Parathyroid adenoma (tissue), 2 donors: ENCODE measurements at regions not wholly inside any gene's neighbourhood (a gene's known extent, or its start where the extent isn't known, plus 50 kb on each side); places are given as distances from the start of the nearest gene placed in this dataset.

ENCODE experiments used
- H2AFZ ChIP-seq: fragments of 300-600 bp; sonication (generic); one replicate; pipeline ENCODE4 v1.7.0; 2017; ENCODE audit warnings: antibody characterized with exemption, mild to moderate bottlenecking
- H3K27ac ChIP-seq: fragments of 300-600 bp; sonication (generic); one replicate; pipeline ENCODE4 v1.7.0; 2017
- H3K27me3 ChIP-seq: fragments of 300-600 bp; sonication (generic); one replicate; pipeline ENCODE4 v1.7.0; 2017; ENCODE audit warnings: low read length; ENCODE audit not compliant: control insufficient read depth, insufficient read depth
- H3K36me3 ChIP-seq: fragments of 300-600 bp; sonication (generic); one replicate; pipeline ENCODE4 v1.7.0; 2017; ENCODE audit warnings: low read length; ENCODE audit not compliant: control insufficient read depth, insufficient read depth
- H3K4me1 ChIP-seq: fragments of 300-600 bp; sonication (generic); one replicate; pipeline ENCODE4 v1.7.0; 2017; ENCODE audit warnings: control low read depth
- H3K4me2 ChIP-seq: fragments of 300-600 bp; sonication (generic); one replicate; pipeline ENCODE4 v1.7.0; 2017; ENCODE audit warnings: low read length
- H3K4me3 ChIP-seq: fragments of 300-600 bp; sonication (generic); one replicate; pipeline ENCODE4 v1.7.0; 2017; ENCODE audit warnings: low read depth, low read length
- H3K79me2 ChIP-seq: fragments of 300-600 bp; sonication (generic); one replicate; pipeline ENCODE4 v1.7.0; 2017; ENCODE audit warnings: control low read depth
- H3K9ac ChIP-seq: fragments of 300-600 bp; sonication (generic); one replicate; pipeline ENCODE4 v1.7.0; 2017; ENCODE audit warnings: mild to moderate bottlenecking
- H3K9me3 ChIP-seq: fragments of 300-600 bp; sonication (generic); one replicate; pipeline ENCODE4 v1.7.0; 2017; ENCODE audit warnings: low read length; ENCODE audit not compliant: control insufficient read depth
- TF ChIP-seq, protein P1 (sequence below): fragments of 300-600 bp; sonication (generic); IDR thresholded peaks from one replicate; pipeline ENCODE4 v1.7.0; 2017; ENCODE audit warnings: antibody characterized with exemption, mild to moderate bottlenecking
- donor health status: primary hyperparathyroidism.

DNA sequence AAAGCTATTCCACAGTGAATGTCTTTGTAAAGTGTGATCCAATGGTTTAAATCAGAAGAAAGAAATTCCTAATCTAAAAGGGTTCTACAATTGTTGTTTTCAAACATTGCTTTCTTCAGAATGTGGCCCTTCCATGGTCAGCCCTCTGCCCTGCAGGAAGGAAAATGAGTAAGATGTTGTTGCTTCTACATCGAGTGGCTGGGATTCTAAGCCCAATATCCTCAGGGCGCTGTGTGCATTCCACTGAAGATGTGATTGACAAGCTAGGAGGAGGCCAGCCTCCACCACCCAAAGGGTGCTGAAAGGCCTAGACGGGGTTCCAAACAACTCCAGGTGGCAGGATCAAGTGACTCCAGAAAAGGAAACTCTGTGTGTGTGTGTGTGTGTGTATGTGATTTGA, 316.9 kb upstream of the TSHZ3 start:
- Histone ChIP-seq H3K79me2 (no peaks in the 10 kb centered on the region), H3K4me3 (no peak overlapping the region), H2AFZ (no peak overlapping the region), H3K36me3 (no peaks in the 10 kb centered on the region), H3K4me2 (no peak overlapping the region), H3K9ac (no peak overlapping the region), H3K4me1 (no peaks in the 10 kb centered on the region), H3K9me3 (no peaks in the 10 kb centered on the region), H3K27ac (no peak overlapping the region), H3K27me3 (no peaks in the 10 kb centered on the region)
- TF ChIP-seq, protein P1, sequence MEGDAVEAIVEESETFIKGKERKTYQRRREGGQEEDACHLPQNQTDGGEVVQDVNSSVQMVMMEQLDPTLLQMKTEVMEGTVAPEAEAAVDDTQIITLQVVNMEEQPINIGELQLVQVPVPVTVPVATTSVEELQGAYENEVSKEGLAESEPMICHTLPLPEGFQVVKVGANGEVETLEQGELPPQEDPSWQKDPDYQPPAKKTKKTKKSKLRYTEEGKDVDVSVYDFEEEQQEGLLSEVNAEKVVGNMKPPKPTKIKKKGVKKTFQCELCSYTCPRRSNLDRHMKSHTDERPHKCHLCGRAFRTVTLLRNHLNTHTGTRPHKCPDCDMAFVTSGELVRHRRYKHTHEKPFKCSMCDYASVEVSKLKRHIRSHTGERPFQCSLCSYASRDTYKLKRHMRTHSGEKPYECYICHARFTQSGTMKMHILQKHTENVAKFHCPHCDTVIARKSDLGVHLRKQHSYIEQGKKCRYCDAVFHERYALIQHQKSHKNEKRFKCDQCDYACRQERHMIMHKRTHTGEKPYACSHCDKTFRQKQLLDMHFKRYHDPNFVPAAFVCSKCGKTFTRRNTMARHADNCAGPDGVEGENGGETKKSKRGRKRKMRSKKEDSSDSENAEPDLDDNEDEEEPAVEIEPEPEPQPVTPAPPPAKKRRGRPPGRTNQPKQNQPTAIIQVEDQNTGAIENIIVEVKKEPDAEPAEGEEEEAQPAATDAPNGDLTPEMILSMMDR, result no peak

DNA sequence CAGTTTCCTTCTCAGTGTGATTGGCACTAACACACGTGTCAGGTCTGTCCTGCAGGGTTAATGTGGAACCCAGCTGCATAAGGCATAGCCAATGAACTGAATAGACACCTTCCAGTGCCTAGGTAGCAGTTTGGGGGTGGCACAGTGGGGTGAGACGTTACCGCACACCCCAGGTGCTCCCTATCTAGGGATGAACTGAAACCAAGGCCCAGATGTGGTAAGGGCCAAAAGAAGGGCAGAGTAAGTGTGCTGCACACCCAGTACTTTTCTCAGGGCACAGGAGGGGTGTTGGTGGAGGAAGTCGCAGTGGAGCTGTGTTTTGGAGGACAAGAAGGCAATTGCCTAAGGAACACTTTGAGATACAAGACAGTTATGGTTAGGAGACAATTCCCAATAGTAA, 317.9 kb upstream of the TSHZ3 start:
- no peak overlapping the region for H3K27ac ChIP-seq
- no peaks in the 10 kb centered on the region for H3K9me3 ChIP-seq
- TF ChIP-seq, protein P1, result no peak
- no peaks in the 10 kb centered on the region for H3K4me1 ChIP-seq
- no peaks in the 10 kb centered on the region for H3K79me2 ChIP-seq
- H2AFZ ChIP-seq, result no peak overlapping the region
- no peak overlapping the region for H3K4me3 ChIP-seq
- H3K4me2 ChIP-seq, result no peak overlapping the region
- H3K36me3 ChIP-seq, result no peaks in the 10 kb centered on the region
- H3K9ac ChIP-seq, result no peak overlapping the region
- H3K27me3 ChIP-seq, result no peaks in the 10 kb centered on the region

DNA sequence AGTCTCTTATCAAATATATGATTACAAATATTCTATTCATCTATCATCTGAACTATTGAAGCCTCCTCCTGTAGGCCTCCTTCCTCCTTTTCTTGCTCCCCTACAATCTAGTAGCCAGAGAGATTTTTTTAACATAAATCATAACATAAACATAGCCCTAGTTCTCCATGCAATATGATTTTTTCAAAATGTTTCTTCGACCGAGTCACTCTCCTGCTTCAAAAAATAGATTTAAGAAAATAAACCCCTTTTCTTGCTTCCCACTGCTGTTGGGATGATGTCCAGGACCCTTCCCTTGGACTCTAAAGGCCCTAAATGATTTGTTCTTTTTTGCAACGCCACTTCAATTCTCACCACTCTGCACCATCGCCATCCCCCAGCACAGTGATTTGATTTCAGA, 319.7 kb upstream of the TSHZ3 start:
- H3K27me3 ChIP-seq, result no peaks in the 10 kb centered on the region
- no peaks in the 10 kb centered on the region for H3K4me1 ChIP-seq
- no peak overlapping the region for H3K27ac ChIP-seq
- TF ChIP-seq, protein P1, result no peak
- no peaks in the 10 kb centered on the region for H3K9me3 ChIP-seq
- H3K79me2 ChIP-seq, result no peaks in the 10 kb centered on the region
- H3K4me3 ChIP-seq, result no peak overlapping the region
- no peak overlapping the region for H3K9ac ChIP-seq
- no peaks in the 10 kb centered on the region for H3K36me3 ChIP-seq
- H3K4me2 ChIP-seq, result no peak overlapping the region
- no peak overlapping the region for H2AFZ ChIP-seq

DNA sequence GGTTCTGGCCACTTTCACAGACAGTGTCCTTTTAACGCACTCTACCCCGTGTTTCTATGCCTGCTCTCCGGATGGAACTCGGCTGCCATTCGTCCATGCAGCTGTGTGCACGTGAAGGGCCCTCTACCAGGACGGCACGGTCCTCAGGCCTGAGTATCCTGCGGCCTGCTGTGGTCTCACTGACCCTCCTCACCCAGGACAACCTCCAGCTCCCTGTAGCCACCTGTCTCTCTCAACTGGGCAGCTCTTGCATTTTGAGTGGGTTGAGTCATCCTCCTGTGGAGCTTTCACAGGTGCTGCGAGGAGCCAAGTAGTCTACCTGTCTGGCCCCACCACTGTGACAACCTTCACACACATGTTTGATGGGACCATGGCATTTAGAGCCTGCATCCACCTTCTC, 321.7 kb upstream of the TSHZ3 start:
- Histone ChIP-seq H3K9me3 (no peaks in the 10 kb centered on the region), H3K9ac (no peak overlapping the region), H3K4me3 (no peak overlapping the region), H3K4me2 (no peak overlapping the region), H3K4me1 (no peaks in the 10 kb centered on the region), H2AFZ (no peak overlapping the region), H3K36me3 (no peaks in the 10 kb centered on the region), H3K27ac (no peak overlapping the region), H3K79me2 (no peaks in the 10 kb centered on the region), H3K27me3 (no peaks in the 10 kb centered on the region)
- TF ChIP-seq, protein P1, result no peak

DNA sequence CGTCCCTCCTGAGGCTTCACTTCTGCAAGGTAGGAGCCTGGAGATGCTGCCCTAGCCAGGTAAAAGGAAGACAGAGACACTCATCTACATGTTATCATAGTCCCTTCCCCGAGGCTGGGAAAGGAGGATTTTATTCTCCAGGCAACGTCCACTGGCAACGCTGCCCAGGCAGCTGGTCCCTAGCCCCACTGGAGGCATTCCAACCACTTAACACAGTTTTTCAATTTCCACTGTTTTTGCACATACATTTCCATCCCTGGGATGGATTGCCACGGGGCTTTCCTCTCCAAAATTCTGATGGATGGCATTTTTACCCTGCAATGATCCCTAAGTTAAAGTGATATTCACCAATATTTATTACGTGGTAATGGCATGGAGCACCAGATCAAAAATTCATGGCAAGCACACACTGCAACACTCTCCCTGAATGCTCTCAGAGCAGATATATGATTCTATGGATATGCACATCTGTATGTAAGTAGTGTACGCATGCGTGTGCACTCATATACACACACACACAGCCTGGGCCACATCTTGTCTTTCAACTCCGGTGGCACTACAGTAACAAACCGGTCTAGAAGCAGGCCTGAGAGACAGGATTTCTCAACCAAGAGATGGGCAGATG, 322.3 kb upstream of the TSHZ3 start:
- Histone ChIP-seq H3K9ac (no peak overlapping the region), H3K27me3 (no peaks in the 10 kb centered on the region), H3K27ac (no peak overlapping the region), H3K4me3 (no peak overlapping the region), H3K36me3 (no peaks in the 10 kb centered on the region), H2AFZ (no peak overlapping the region), H3K79me2 (no peaks in the 10 kb centered on the region), H3K9me3 (no peaks in the 10 kb centered on the region), H3K4me2 (no peak overlapping the region), H3K4me1 (no peaks in the 10 kb centered on the region)
- TF ChIP-seq, protein P1, result no peak
